ENCODE measurements at regions not wholly inside any gene's neighbourhood (a gene's known extent, or its start where the extent isn't known, plus 50 kb on each side); places are given as distances from the start of the nearest gene placed in this dataset.
A peak's percentile ranks its signal among the peaks of the same experiment; 100 is the strongest.

DNA sequence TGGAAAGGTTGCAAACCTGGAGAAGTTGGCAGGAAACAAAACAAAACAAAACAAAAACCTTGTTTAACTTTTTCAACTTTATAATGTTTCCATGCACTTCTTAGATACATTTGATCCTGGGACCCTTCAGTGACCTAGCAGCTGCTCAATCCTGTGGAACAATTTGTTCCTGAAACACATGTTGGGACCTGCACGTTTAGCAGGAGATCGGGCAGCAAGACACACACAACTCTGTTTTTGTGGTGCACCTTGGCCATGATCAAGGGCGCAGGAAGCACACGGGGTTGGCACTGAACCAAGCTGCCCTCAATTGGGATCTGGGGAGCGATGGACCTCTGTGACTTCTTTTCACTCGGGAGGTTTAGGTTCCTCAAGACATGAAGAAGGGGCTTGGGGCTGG is 268.7 kb downstream of the LOXHD1 start:
- DNase-seq = no peak

DNA sequence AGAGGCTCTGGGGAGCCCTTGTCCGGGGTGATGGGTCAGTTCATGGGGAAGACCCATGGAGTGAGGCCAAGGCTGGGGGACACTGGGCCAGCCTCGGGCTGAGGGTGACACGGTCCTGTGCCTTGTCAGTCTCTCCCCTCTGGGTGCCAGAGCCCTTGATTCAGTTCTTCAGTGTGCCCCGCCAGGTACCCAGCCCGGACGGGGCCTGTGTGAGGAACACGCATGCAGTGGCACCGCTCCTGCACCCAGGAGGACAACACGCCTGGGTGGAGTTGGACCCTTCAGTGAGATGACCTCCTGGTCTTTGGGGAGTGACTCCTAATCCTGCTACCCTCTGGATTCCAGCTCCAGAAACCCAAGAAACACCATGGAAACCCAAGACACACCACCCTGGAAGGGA is 264.4 kb downstream of the LOXHD1 start:
- DNase-seq = no peak

DNA sequence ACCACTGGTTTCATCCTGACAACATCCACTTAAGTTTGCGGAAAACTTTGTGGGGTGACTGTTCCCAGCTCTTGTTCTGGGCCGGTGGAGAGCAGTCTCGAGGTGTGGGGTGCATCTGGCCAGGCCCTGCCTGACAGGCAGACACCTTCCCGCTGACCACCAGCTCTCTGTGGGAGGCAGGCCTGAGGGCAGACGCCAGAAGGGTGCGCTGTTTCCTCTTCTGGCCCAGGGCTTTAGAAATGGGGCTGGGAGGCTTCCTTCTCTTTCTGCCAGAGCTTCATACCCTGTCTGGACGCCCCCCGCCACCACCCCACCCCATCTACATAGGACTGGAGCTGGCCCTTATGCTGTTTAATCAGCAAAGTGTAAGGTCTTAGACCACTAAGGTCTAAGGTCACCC is 263.8 kb downstream of the LOXHD1 start:
- DNase-seq = peak; percentile 8

DNA sequence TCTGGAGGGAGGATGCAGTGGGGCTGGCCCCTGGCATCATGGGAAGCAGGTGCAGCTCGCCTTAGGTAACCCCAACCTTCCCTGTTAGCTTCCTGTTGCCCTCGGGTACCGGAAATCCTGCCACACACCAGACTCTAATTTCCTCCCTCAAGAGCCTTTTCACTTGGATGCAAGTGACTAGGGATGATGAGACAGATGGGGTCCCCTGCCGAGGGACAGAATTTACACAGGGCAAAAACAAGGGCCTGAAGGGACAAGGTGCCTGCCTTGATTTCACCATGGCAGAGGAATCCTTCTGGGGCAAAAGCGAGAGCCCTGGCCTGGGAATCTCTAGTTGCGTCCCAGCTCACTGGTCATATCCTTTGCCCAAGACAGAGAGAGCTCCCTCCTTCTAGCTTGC is 263.1 kb downstream of the LOXHD1 start:
- DNase-seq = no peak

DNA sequence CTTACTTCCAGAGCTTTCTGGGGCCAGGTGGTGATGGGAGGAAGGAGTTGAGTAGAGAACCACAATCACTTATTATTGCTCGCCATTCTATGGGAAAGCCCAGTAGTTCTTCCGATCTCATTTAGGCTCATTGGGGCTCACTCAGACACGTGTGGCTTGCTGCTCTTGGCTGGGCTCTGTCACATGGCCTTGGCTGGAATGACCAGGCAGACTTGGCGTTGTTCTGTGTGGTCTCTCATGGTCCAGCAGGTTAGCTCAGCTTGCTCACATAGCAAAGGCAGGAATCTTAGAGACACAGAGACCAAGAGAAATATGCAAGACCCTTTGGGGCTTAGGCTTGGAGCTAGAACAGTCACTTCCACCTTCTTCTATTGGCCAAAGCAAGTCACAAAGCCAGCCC is 261.2 kb downstream of the LOXHD1 start:
- DNase-seq = no peak

DNA sequence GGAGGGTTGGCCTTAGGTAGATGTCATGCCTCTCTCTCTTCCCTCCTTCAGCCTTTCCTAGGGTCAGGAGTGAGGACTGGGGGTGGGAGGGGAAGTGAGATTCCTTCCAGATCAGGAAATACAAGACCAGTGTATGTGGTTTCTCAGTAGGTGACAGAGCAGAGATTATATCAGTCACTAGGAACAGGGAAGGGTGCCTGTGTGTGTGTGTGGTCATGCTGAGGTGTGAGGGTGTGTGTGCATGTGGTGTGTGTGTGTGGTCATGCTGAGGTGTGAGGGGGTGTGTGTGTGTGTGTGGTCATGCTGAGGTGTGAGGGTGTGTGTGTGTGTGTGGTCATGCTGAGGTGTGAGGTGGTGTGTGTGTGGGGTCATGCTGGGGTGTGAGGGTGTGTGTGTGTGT is 259.8 kb downstream of the LOXHD1 start:
- DNase-seq = no peak

DNA sequence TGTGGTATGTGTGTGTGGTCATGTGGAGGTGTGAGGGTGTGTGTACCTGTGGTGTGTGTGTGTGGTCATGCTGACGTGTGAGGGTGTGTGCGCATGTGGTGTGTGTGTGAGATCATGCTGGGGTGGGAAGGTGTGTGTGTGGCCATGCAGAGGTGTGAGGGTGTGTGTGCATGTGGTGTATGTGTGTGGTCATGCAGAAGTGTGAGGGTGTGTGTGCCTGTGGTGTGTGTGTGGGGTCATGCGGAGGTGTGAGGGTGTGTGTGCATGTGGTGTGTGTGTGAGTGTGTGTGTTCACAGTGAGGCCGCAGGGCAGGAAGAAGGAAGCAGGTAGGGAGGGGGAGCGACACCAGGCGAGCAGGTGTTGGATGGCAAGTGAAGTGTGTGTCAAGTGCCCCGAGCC is 259.0 kb downstream of the LOXHD1 start:
- no peak for DNase-seq

DNA sequence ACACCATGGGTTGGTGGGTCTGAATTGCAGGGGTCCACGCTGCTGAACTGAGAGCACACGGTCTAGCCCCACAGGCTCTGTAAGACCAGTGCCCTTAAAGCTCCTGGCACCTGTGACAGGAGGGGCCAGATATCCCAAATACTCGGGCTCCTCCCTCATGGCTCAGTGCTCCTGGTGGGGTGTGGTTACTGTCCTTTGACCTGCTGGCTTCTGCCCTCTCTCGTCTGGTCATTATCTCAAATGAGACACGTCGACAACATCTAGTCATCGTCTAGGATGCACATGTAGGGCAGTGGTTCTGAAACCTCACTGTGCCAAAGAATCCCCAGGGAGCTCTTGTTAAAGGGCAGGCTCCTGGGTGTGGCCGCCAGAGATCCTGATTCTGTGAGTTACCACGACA is 258.4 kb downstream of the LOXHD1 start:
- DNase-seq = no peak

DNA sequence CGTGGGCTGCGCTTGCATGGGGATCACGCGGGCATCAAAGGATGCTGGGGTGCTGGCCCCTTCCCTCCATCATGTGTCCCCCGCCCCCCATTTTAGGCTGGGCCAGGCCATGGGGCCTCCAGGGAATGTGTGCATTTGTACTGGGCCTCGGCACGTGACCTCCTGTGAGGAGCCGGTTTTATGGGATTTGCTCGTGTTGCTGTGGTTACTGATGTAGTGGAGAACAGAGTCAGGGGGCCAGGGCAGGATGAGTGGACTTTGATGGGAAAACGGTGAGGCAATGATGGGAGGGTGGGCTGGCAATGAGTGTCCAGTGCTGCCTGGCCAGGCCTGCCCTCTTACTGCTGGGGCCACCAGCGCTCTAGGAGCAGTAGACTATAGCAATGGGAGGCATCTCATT is 257.7 kb downstream of the LOXHD1 start:
- no peak for DNase-seq

DNA sequence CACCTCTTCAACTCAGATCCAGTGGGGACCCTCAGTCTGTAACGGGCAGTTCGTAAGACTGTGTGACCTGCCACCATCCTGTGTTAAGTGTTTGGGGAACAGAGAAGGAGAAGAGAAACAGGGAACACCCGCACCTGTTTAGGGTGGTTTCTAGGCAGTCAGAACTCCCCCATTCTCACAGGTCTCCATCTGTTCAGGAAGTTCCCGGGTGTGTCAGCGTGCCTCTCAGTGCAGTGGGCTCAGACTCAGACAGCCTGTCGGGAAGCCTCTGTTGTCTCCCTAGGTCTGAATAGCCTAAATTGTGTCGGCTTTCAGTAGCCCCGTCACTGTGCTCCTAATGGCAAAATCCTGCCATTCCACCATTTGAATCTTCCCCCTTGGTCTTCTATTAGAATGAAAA is 256.6 kb downstream of the LOXHD1 start:
- no peak for DNase-seq

DNA sequence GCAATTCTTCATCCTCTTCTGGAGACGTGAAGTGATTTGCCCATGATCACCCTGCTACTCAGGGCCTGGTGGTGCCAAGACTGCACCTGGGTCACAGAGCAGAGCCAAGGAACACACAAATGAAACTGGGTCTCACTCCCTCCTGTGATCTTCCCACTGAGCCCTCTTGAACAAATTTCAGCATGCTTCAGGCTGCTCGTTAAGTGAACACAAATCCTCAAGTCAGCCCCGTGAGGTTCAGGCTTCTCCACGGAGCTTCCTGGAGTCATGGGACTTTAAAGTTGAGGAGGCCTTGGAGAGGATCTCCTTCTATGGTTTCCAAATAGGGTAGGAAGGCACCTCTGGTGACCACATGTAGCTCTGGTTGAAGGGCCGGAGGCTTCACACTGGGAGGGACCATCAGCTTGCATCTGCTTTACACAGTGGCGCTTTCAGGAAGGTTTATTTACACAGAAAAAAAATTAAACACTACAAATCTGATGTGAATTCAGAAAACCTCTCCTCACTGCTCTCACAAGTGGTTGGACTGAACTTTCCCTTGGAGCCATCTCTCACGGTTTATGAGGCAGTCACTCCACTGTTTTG is 255.4 kb downstream of the LOXHD1 start:
- no peak for DNase-seq

DNA sequence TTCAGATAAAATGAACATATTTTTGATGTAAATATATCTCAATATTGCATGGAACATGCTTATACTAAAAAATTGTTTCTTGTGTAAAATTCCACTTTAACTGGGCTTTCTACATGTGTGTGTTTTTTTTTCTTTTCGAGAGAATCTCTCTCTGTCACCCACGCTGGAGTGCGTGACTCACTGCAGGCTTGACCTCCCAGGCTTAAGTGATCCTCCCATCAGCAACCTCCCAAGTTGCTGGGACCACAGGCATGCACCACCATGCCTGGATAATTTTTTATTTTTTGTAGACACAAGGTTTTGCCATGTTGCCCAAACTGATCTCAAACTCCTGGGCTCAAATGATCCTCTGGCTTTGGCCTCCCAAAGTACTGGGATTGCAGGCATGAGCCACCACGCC is 254.6 kb downstream of the LOXHD1 start:
- no peak for DNase-seq

DNA sequence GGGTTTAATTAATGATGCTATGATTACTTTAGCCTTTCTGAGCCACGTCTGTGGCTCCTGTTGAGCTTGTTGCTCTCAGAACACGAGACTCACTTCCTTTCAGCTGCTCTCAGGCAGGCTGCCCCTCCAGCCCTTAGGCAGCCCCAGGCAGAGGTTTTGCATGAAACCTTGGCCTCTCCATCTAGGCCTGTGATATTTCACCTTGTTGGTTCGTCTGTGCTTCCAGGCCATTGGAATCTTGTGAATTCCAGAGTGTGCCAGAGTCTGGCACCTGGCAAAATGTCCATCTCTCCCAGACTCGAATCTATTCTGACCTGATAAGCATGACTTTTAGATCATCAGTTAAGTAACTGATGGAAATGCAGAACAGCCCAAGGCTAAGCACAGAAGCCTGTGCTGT is 254.1 kb downstream of the LOXHD1 start:
- DNase-seq = no peak

DNA sequence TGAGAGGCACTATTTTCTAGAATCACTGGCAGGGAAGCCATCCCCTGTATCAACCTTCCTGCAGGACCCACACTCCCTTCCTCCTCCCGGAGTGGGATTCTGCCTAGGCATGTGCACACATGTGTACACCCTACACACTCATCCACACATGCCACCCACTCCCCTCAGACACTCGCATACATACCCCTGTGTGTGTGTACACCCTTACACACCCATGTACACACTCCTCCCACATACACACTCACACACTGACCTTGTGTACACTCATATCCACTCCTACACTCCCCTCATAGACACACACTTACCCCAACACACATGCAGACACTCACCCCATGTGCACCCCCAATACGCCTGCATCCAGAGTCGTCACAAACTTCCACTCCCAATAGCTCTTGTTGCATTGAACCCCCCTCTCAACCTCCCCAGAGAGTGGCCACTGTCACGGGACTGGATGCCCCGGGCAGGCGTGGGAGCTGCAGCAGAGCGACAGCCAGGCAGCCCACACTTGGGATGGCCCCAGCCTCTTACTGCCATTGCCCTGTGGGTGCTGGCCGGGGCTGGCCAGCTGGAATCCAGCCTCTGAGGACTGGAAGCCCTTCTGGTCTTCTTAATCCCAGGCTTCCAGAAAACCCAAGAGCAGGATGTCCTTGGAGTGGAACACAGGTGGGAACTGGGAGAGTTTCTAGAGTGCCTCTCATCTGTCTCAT is 251.0 kb downstream of the LOXHD1 start:
- no peak for DNase-seq

DNA sequence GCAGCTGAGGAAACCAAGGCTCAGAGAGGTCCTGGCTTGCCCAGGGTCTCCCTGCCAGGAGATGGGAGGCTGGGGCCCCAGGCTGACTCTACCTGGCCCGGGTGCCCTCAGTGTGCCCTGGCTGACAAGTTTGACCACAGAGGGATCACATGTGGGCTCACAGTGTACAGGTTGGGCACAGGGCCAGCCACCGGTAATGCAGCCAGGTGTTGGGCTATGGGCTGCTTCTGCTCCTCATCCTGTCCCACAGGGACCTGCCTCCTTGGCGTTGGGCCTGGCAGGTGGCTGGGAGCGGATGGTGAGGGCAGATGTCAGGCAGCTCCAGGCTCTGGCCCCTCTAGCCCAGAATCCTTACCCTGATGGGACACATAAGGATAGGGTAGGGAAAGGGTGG is 250.5 kb downstream of the LOXHD1 start:
- DNase-seq = no peak

DNA sequence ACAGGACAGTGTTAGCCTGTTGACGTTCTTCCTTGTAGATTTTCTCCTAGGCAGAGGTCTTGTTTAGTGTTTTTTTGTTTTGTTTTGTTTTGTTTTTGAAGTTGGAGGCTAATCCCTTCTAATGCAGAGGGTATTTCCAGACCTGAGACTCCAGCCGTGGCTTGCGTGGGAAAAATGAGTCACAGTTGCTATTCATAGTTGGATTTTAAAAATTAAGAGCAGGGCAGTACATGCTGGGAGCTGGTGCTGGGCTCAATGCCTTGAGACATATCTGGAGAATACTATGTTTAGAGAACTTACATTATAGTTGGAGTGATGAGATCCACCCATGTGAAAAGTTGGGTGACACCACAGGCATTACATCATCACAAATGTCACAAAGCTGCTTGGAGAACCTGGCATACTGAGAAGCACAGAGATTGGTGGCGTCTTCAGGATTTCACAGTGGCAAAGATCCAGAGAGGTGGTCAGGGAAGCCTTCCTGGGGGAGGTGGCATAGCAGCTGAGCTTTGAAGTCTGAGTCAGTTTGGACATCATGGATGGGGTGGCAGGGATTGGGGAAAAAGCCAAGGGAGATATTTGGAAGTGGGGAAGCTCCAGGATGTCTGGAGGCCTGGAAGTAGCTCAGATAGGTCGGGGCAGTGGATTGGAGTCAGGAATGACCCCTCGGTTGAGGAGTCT is 249.4 kb downstream of the LOXHD1 start:
- no peak for DNase-seq

DNA sequence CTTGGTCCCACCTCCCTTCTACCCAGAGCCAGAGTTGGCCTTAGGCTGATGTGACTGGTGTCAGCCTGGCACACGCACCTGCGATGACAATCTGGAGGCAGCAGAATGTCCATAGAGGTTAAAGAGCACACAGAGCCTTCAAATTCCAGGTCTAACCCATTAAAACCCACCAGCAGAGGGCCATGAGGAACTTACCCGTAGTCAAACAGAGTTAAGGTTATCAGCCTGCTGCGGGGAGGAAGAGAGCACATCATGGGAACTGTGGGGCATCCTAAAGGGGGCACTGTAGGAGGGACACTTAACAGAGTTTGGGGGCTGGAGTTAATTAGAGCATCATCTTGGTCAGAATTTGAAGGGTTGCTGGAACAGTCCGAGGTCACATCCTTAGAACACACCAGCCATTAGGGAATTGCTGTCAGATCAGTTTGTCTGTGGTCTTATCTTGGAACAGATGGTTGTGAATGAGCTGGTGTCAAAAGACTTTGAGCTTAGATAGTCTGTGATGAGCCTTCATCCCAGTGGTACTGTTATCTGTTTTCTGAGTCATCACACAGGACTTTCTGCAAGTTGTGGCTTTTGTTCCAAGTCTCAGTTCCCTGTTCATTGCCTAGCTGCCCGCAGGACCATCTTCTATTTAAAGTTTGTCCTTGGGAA is 248.6 kb downstream of the LOXHD1 start:
- peak; percentile 54 for DNase-seq

DNA sequence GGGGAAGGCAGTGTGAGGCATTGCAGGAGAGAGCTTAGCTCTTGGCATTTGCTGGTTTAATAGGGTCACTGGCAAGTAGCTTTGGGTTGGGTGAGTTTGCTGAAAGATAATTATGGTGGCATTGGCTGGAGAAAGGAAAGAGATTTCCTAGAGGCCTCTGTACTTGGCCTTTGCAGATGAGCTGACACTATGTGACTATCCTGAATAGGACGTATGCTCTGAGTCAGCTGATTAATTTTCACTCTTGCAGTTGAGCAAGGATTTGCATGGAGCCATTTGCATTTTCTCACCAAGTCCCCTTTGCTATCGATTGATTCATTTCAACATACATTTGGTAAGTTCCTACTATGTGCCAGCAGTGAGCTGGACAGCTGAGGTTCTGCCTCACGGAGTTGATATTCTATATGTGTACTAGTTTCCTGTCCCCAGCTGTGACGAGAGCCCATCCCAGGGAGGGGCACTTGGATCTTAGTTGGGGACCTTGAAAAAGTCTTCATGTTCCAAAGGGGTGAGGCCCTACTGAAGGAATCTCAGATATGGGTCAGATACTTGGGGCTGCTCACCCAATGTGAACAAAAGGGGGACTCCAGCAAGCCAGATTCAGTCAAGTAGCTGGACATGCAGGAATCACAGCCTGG is 245.7 kb downstream of the LOXHD1 start:
- no peak for DNase-seq

DNA sequence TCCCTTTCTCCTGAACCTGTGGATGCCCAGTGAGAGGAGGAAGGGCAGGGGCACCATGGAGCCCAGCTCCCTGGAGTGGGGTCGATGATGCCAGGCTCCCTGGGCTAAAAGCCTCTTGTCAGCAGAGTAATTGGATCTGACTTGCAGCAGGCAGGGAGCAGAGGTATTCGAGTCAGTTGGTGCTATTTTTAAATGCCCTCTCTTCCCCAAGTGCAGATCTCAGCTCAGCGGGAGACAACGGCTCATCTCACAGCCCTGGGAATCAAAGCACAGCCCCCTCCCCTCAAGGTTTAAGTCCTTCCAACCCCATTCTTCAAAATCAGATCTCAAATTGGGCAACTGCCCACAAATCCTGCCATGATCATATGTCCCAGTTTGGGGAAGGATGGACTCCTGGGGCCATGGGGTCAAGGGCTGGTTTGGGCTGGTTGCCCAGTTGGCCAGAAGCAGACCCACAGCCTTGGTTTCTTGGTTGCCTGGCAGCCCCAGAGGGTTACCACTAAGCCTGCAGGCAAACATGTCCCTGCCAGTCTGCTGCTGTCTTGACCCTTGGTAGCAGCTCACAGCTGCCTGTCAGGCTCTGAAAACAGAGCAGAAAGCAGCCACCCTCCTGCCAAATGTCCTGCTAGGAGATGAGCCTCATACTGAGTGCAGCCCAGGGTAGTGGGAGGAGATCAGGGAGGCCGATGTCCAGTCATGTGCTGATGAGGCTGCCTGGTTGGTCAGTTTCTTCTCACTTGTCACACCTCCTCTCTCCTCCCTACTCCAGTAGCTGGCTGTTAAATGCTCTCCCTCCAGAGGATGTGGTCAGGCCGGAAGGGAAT is 244.9 kb downstream of the LOXHD1 start:
- peak; percentile 37 for DNase-seq

DNA sequence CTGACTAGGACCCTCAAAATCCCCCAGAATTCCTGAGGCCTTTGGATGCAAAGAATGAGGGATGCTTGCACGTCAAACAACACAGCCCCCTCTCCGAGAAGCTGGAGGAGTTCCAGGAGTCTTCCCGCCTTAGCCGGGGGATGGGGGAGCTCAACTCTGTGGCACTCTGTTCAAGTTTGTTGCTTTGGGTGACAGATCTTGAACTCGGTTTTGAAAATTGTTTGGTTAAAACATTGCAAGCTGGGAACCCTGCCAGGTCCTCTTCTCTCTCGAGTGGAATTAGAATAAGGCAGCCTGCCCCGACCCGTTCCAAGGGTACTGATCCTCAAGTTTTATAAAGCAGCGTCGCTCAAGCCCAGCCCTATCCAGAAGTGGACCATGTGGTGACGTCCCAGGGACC is 244.1 kb downstream of the LOXHD1 start:
- DNase-seq = no peak

DNA sequence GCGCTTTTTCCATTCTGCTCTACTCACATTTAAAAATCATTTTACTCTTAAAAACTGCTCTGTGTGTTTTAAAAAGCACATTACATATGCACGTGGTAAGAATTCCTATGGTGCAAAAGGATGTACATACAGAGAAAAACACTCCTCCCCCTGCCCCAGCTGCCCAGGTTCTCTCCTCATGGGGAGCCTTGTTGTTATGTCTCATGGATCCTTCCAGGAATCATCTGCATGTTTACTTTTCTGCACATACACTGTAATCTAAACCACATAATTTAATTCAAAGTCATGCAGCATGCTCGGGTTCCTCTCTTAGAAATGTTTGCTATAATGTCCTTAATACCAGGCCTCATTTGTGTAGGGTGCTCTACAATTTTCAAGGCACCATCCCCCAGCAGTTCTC is 243.3 kb downstream of the LOXHD1 start:
- no peak for DNase-seq

DNA sequence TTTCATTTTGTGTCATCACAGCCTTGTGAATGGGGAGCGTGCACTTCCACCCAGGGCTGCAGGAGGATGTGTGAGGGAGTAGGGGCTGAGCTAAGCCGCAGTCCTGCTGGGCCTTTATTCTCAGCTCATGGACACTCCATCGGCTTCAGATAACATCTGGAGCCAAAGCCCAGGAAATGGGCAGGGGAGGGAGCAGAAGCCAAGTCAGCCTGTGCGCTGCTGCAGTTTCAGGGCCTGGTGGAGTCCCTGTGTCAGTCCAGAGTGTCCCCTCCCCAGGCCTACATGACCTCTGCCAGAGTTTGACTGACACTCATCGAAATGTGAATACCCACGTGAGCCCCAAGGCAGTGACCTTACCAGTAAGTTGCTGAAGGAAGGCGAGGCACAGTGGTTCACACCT is 242.2 kb downstream of the LOXHD1 start:
- peak; percentile 18 for DNase-seq
